ENCODE measurements at regions not wholly inside any gene's neighbourhood (a gene's known extent, or its start where the extent isn't known, plus 50 kb on each side); places are given as distances from the start of the nearest gene placed in this dataset.
"Not testable (repeated sequence)": the region's sequence is repeated elsewhere in the genome, so short reads cannot be mapped to it uniquely, and the experiment has no call there.

DNA sequence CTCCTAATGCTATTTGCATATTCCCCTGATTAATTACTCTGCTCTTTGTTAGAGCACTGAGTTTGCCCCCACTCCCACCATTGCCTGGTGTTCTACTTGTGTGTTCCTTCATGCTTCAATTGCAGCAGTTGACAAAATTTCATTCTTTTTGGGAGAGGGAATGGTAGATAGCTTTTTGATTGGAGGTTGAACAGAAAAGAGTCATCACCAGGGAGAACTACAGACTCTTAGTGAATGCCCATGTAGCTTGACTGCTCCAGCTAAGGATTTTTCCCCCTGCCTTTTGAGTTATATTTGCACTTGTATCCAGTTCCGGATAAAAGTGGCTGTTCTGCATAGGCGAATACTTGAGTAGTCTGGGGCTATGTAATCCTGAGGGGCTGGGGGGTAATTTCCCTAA is 183.9 kb downstream of the ETNK1 start:
- intact Hi-C loops (cut with DNase I) = no loop called here
- no peak for ATAC-seq
- H3K4me1 ChIP-seq = no peaks in the 10 kb centered on the region
- H3K9me3 ChIP-seq = no peaks in the 10 kb centered on the region
- no peak for TF ChIP-seq CTCF (IDR thresholded peaks at IDR 0.05)
- H3K4me3 ChIP-seq = no peak overlapping the region
- no peaks in the 10 kb centered on the region for H3K27me3 ChIP-seq
- H3K27ac ChIP-seq = no peak overlapping the region
- no peak for DNase-seq
- H3K36me3 ChIP-seq = no peaks in the 10 kb centered on the region

GRCh38 chr12:22810036-22810435 is 185.1 kb downstream of the ETNK1 start:
- H3K27me3 ChIP-seq = no peaks in the 10 kb centered on the region
- no peak overlapping the region for H3K4me3 ChIP-seq
- H3K9me3 ChIP-seq = no peaks in the 10 kb centered on the region
- H3K4me1 ChIP-seq = no peaks in the 10 kb centered on the region
- H3K27ac ChIP-seq = no peak overlapping the region
- peak in 1 of 4 donors; percentile 27 for DNase-seq
- intact Hi-C loops (cut with DNase I) = no loop called here
- ATAC-seq = no peak
- H3K36me3 ChIP-seq = no peaks in the 10 kb centered on the region
- no peak for TF ChIP-seq CTCF (IDR thresholded peaks at IDR 0.05)

- Histone ChIP-seq H3K4me3 (no peak overlapping the region), H3K36me3 (no peaks in the 10 kb centered on the region)
- no peak for ATAC-seq
Measured at GRCh38 chr12:22812531-22812930, 187.6 kb downstream of the ETNK1 start.

DNA sequence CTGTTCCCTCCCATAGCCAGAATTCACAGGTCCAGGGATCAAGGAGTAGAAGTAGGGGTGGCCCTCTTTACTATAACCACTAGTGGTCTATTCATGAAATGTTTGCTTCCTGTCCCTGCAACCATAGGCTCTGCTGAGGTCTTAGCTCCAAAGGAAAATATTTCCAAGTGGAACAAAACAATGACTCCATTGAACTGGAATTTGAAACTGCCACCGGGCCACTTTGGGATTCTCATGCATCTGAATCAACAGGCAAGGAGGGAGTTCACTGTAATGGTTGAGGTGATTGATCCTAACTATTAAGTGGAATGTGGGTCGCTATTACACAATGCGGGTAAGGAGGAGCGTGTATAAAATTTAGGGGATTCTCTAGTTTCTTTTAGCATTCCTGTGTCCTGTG is 197.0 kb downstream of the ETNK1 start:
- ATAC-seq (no peak), DNase-seq (no peak)
- H3K9me3 ChIP-seq = peaks cover 0 to 3% of the 10 kb centered on the region in 2 donors
- H3K4me1 ChIP-seq = no peaks in the 10 kb centered on the region
- intact Hi-C loops (cut with DNase I) = no loop called here
- no peak overlapping the region for H3K4me3 ChIP-seq
- no peak for TF ChIP-seq CTCF (IDR thresholded peaks at IDR 0.05)
- no peaks in the 10 kb centered on the region for H3K36me3 ChIP-seq
- no peak overlapping the region for H3K27ac ChIP-seq
- no peaks in the 10 kb centered on the region for H3K27me3 ChIP-seq

More at GRCh38 chr12:22812531-22812930, 187.6 kb downstream of the ETNK1 start:
- no peak for DNase-seq
- H3K4me1 ChIP-seq = no peaks in the 10 kb centered on the region
- intact Hi-C loops (cut with DNase I) = no loop called here
- H3K9me3 ChIP-seq = no peaks in the 10 kb centered on the region
- H3K27ac ChIP-seq = no peak overlapping the region
- TF ChIP-seq CTCF (IDR thresholded peaks at IDR 0.05) = no peak
- no peaks in the 10 kb centered on the region for H3K27me3 ChIP-seq

DNA sequence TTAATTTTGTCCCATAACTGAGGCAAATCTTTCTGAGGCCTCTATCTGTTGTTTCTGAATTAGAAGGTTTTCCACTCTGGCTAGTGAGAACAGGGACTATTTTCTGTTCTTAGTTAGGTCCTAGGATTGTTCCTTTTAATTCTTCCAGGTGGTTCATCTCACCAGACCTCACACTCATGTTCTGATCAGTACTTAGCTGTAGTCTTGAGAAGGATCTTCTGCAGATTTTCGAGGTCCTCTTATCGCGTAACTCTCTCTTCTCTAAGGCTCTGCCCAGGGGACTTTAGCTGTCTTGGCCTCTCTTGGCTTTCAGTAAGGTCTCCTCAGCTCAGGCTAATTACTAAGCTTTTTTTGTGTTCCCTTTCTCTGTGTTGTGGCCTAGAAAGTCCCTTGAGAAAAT is 201.1 kb downstream of the ETNK1 start:
- no peak overlapping the region for H3K27ac ChIP-seq
- DNase-seq (peak in 1 of 4 donors; percentile 21), ATAC-seq (no peak)
- intact Hi-C loops (cut with DNase I) = no loop called here
- no peak for TF ChIP-seq CTCF (IDR thresholded peaks at IDR 0.05)
- H3K4me1 ChIP-seq = no peaks in the 10 kb centered on the region
- H3K36me3 ChIP-seq = no peaks in the 10 kb centered on the region
- no peak overlapping the region for H3K4me3 ChIP-seq
- no peaks in the 10 kb centered on the region for H3K27me3 ChIP-seq
- H3K9me3 ChIP-seq = peaks cover 0 to 8% of the 10 kb centered on the region in 2 donors

DNA sequence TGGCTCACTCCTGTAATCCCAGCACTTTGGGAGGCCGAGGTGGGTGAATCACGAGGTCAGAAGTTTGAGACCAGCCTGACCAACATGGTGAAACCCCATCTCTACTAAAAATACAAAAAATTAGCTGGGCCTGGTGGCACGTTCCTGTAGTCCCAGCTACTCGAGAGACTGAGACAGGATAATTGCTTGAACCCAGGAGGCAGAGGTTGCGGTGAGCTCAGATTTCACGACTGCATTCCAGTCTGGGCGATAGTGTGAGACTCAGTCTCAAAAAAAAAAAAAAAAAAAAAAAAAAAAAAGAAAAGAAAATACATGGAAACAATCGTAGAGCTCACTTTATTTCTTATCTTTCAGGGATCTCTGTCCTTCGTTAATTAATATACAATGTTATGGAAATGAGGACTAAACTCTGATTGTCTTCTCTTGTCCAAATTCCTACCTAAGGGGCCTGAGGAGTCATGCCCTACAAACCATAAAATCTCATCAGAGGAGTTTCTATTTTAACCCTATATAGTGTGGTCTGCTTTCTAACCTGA is 201.5 kb downstream of the ETNK1 start:
- intact Hi-C loops (cut with DNase I); DNase-seq; H3K27me3 ChIP-seq; H3K27ac ChIP-seq; H3K4me3 ChIP-seq; ATAC-seq; H3K9me3 ChIP-seq; H3K4me1 ChIP-seq; H3K36me3 ChIP-seq: not testable (repeated sequence)

Measured in left lung (tissue), 4 donors.